Ascending aorta (tissue), 2 donors: ENCODE measurements at regions not wholly inside any gene's neighbourhood (a gene's known extent, or its start where the extent isn't known, plus 50 kb on each side); places are given as distances from the start of the nearest gene placed in this dataset.

ENCODE experiments used
- DNase-seq, 2 donors: peaks; one replicate each; pipeline ENCODE4 v3.0.0-alpha.2; 2019; ENCODE audit warnings: low spot score in 2 of 2
- H3K27ac ChIP-seq, 2 donors: fragments of 200-600 bp; sonication (generic); one replicate each; pipeline ENCODE4 v1.5.1; 2016 to 2017; ENCODE audit warnings: mild to moderate bottlenecking in 1 of 2
- H3K27me3 ChIP-seq: fragments of 200-600 bp; sonication (generic); one replicate; pipeline ENCODE4 v1.5.1; 2017
- H3K36me3 ChIP-seq, 2 donors: fragments of 200-600 bp; sonication (generic); one replicate each; pipeline ENCODE4 v1.5.1; 2016
- H3K4me1 ChIP-seq, 2 donors: fragments of 200-600 bp; sonication (generic); one replicate each; pipeline ENCODE4 v1.5.1; 2016 to 2017; ENCODE audit warnings: mild to moderate bottlenecking in 1 of 2
- H3K4me3 ChIP-seq, 2 donors: fragments of 200-600 bp; sonication (generic); one replicate each; pipeline ENCODE4 v1.5.1; 2016 to 2017; ENCODE audit warnings: mild to moderate bottlenecking in 1 of 2
- H3K9me3 ChIP-seq, 2 donors: fragments of 200-600 bp; sonication (generic); one replicate each; pipeline ENCODE4 v1.5.1; 2016
- CTCF ChIP-seq, 3 experiments: fragments of 200-600 bp in 2 of 3; fragments of 450-650 bp in 1 of 3; sonication (generic) in 2 of 3; IDR thresholded peaks; one replicate each; pipeline ENCODE4 v1.5.1; 2016 to 2019; ENCODE audit warnings: antibody characterized with exemption in 3 of 3, mild to moderate bottlenecking in 1 of 3, moderate library complexity in 1 of 3
- intact Hi-C: fragments of 100-400 bp; cut with DNase I; formaldehyde crosslinking; loops from one replicate; pipeline ENCODE4 v1.15.1; 2023

DNA sequence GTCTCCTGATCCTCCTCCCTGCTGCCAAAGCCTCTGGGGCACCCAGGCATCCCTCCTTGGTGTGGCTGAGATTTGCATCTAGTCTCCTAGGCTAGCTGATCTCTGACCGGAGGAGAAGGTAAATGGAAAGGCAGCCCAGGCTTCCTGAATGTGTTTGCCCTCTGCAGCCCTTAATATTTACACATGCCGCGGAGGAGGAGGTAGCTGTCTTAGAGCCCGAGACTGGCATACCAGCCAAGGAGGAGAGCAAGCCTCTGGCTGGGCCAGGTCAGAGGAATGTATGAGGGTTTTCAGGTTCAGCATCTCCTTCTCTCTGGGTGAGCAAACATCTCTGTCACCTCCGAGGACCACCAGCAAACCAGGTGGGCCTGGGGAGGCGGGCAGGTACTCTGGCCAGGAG lies 86.0 kb upstream of the GRIK3 start:
- no peak for TF ChIP-seq CTCF (IDR thresholded peaks at IDR 0.05)
- Histone ChIP-seq H3K9me3 (no peaks in the 10 kb centered on the region), H3K36me3 (no peaks in the 10 kb centered on the region), H3K4me1 (no peaks in the 10 kb centered on the region), H3K4me3 (no peak overlapping the region), H3K27me3 (no peaks in the 10 kb centered on the region), H3K27ac (no peak overlapping the region)
- intact Hi-C loops, result no loop called here
- no peak for DNase-seq

DNA sequence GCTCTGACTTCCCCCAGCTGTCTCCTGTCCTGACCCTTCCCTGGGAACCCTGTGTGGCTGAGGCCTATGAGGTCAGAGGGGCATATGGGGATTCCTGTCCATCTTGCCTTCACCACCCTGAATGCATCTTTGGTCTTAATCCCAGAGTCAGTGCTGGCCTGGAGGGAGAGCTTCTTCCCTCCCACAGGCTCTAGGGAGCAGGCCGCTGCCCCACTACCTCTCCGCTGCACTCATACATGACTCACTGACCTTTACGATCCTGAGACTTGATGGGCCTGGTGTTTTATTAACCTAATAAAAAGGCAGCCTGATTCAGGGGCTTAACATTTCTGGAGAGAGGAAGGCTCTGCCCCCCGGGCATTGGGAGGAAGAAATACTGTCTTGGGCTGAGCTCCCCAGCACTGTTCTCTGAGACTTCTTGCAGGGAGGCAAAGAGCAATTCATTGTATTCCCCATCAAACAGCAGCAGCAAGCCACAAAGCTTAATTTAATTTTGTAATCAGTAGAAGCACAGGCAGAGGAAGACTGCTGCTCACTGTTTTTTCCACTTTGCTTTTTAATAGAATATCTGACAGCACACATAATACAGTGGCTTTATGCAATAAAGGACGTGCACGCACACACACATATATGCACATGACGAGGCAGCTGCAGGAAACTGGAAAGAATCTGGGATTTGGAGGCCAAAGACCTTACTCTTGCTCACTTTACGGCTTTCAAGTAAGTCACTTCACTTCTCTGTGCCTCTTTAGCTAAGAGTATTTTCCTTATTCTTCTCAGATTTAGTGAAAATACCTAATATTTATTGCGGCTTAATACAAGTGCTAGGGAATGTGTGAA lies 89.2 kb upstream of the GRIK3 start:
- intact Hi-C loops, result no loop called here
- Histone ChIP-seq H3K36me3 (no peaks in the 10 kb centered on the region), H3K27me3 (no peaks in the 10 kb centered on the region), H3K9me3 (no peaks in the 10 kb centered on the region), H3K27ac (no peak overlapping the region), H3K4me3 (no peak overlapping the region), H3K4me1 (no peaks in the 10 kb centered on the region)
- DNase-seq, result no peak
- TF ChIP-seq CTCF (IDR thresholded peaks at IDR 0.05), result no peak

DNA sequence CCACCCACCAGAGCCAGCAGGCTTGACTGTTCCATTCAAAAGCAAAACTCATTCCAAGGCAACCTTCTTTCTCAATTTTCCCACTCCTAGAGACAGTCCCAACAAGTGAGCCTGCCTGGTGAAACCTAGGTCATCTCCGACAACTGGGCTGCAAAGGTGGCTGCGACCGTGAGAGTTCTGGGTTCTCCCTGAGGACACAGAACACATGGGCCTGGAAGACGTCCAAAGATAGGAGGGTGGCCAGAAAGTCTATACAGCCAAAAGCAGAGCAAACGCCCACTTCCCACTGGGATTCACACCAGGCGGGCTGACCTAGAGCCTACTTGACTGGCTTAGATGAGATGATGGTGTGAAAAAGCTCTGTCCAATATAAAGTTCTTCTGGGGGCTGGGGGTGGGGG lies 90.2 kb upstream of the GRIK3 start:
- no peaks in the 10 kb centered on the region for H3K27me3 ChIP-seq
- H3K9me3 ChIP-seq, result no peaks in the 10 kb centered on the region
- H3K36me3 ChIP-seq, result no peaks in the 10 kb centered on the region
- H3K4me1 ChIP-seq, result no peaks in the 10 kb centered on the region
- no peak for TF ChIP-seq CTCF (IDR thresholded peaks at IDR 0.05)
- DNase-seq, result no peak
- no peak overlapping the region for H3K27ac ChIP-seq
- no peak overlapping the region for H3K4me3 ChIP-seq
- intact Hi-C loops, result no loop called here

DNA sequence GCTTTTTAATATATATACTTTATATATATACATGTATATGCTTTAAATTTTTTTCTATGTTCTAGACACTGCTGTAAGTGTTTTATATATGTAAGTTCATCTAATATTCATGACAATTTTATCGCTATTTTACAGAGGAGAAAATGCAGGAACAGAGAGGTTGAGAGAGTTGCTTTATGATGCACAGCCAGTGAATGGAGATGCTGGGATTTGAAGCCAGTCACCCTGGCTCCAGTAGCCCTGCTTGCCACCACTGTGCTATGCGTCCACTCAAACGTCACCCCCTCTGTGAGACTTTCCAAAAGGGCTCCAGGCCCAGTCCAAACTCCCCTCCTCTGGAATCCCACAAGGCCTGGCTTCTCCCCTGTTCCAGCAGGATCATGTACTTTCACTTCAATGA lies 91.0 kb upstream of the GRIK3 start:
- Histone ChIP-seq H3K4me3 (no peak overlapping the region), H3K36me3 (no peaks in the 10 kb centered on the region), H3K27me3 (no peaks in the 10 kb centered on the region), H3K27ac (no peak overlapping the region), H3K4me1 (no peaks in the 10 kb centered on the region), H3K9me3 (no peaks in the 10 kb centered on the region)
- no peak for DNase-seq
- TF ChIP-seq CTCF (IDR thresholded peaks at IDR 0.05), result no peak
- intact Hi-C loops, result no loop called here

GRCh38 chr1:37127254-37127748 lies 93.0 kb upstream of the GRIK3 start:
- no peak overlapping the region for H3K4me3 ChIP-seq
- no peak overlapping the region for H3K27ac ChIP-seq
- TF ChIP-seq CTCF (IDR thresholded peaks at IDR 0.05), result no peak
- DNase-seq, result no peak
- intact Hi-C loops, result no loop called here
- H3K36me3 ChIP-seq, result no peaks in the 10 kb centered on the region
- H3K9me3 ChIP-seq, result no peaks in the 10 kb centered on the region
- H3K27me3 ChIP-seq, result no peaks in the 10 kb centered on the region
- H3K4me1 ChIP-seq, result no peaks in the 10 kb centered on the region
